SK-N-SH (cell line): ENCODE measurements at regions not wholly inside any gene's neighbourhood (a gene's known extent, or its start where the extent isn't known, plus 50 kb on each side); places are given as distances from the start of the nearest gene placed in this dataset.
A peak's percentile ranks its signal among the peaks of the same experiment; 100 is the strongest.

Experiments used
- CTCF ChIA-PET: fragments of 300-600, 350-600 bp; formaldehyde crosslinking; extraction: SDS; loops from one replicate; lab custom pipeline; 2021; lab: Yijun Ruan, JAX
- POLR2A ChIA-PET: fragments of 350-600 bp; sonication (Branson Sonifier 250); formaldehyde crosslinking; extraction: SDS; loops from one replicate; lab custom pipeline; 2020; ENCODE audit warnings: antibody characterized with exemption, inconsistent platforms; lab: Yijun Ruan, JAX
- DNase-seq: peaks from one replicate; pipeline ENCODE4 v3.0.0; 2012
- H2AFZ ChIP-seq: fragments of 200-600 bp; sonication (generic); 2 replicates; pipeline ENCODE4 v1.8.1; 2016; ENCODE audit warnings: antibody characterized with exemption, mild to moderate bottlenecking, low read depth
- H3F3A ChIP-seq: fragments of 200-600 bp; sonication (generic); replicated peaks from 2 replicates; pipeline ENCODE3; 2016; ENCODE audit warnings: antibody characterized with exemption, mild to moderate bottlenecking; ENCODE audit not compliant: insufficient read depth
- H3K27ac ChIP-seq, 2 experiments: fragments of 200-500 bp in 1 of 2; fragments of 200-600 bp in 1 of 2; sonication (Bioruptor generic) in 1 of 2; sonication (generic), shearing (Covaris generic) in 1 of 2; 2 replicates each; pipeline versions ENCODE4 v1.5.1 to v1.6.1; 2014 to 2016; ENCODE audit warnings: low read depth in 2 of 2, inconsistent platforms in 1 of 2, low read length in 1 of 2, mild to moderate bottlenecking in 1 of 2, mixed read lengths in 1 of 2
- H3K27me3 ChIP-seq: fragments of 200-600 bp; sonication (generic), shearing (Covaris generic); 2 replicates; pipeline ENCODE4 v1.6.1; 2016; ENCODE audit warnings: mixed run types; ENCODE audit not compliant: insufficient read depth
- H3K36me3 ChIP-seq, 2 experiments: fragments of 200-500 bp in 1 of 2; fragments of 200-600 bp in 1 of 2; sonication (Bioruptor generic) in 1 of 2; sonication (generic) in 1 of 2; replicated peaks in 1 of 2; 2 replicates each; pipeline versions ENCODE3 to v1.5.1; 2014 to 2016; ENCODE audit warnings: low read length in 1 of 2, mild to moderate bottlenecking in 1 of 2; ENCODE audit not compliant: insufficient read depth in 2 of 2, control insufficient read depth in 1 of 2
- H3K4me1 ChIP-seq, 2 experiments: fragments of 200-500 bp in 1 of 2; fragments of 200-600 bp in 1 of 2; sonication (Bioruptor generic) in 1 of 2; sonication (generic), shearing (Covaris generic) in 1 of 2; 2 replicates each; pipeline versions ENCODE4 v1.5.1 to v1.6.1; 2014 to 2016; ENCODE audit warnings: low read depth in 1 of 2, low read length in 1 of 2, mixed run types in 1 of 2; ENCODE audit not compliant: insufficient read depth in 2 of 2, control insufficient read depth in 1 of 2
- H3K4me2 ChIP-seq: fragments of 200-600 bp; sonication (generic), shearing (Covaris generic); 2 replicates; pipeline ENCODE4 v1.6.1; 2017; ENCODE audit warnings: mixed run types
- H3K4me3 ChIP-seq, 2 experiments: fragments of 200-500 bp in 1 of 2; fragments of 200-600 bp in 1 of 2; sonication (Bioruptor generic) in 1 of 2; sonication (generic), shearing (Covaris generic) in 1 of 2; 2 replicates each; pipeline versions ENCODE4 v1.5.1 to v1.8.1; 2014 to 2016; ENCODE audit warnings: low read depth in 2 of 2, inconsistent platforms in 1 of 2, low read length in 1 of 2, mild to moderate bottlenecking in 1 of 2, mixed read lengths in 1 of 2, moderate library complexity in 1 of 2
- H3K79me2 ChIP-seq: fragments of 200-600 bp; sonication (generic); 2 replicates; pipeline ENCODE4 v1.8.1; 2017; ENCODE audit warnings: mild to moderate bottlenecking; ENCODE audit not compliant: insufficient read depth
- H3K9ac ChIP-seq: fragments of 200-600 bp; sonication (generic); 2 replicates; pipeline ENCODE4 v1.6.1; 2017; ENCODE audit warnings: mixed run types
- H3K9me2 ChIP-seq: fragments of 200-600 bp; sonication (generic); 2 replicates; pipeline ENCODE4 v1.6.1; 2017; ENCODE audit warnings: mixed run types
- H3K9me3 ChIP-seq: fragments of 200-600 bp; sonication (generic); 2 replicates; pipeline ENCODE4 v1.6.1; 2017; ENCODE audit warnings: mixed run types, mild to moderate bottlenecking, moderate library complexity
- H4K20me1 ChIP-seq: fragments of 200-600 bp; sonication (generic); 2 replicates; pipeline ENCODE4 v1.6.1; 2017; ENCODE audit warnings: mild to moderate bottlenecking, mixed run types; ENCODE audit not compliant: insufficient read depth
- ELF1 ChIP-seq: IDR thresholded peaks from 2 replicates; pipeline ENCODE4 v1.4.0; 2012
- EP300 ChIP-seq, 2 experiments: IDR thresholded peaks; 2 replicates each; pipeline versions ENCODE4 v1.4.0 to v1.6.1; 2012; ENCODE audit warnings: borderline replicate concordance in 1 of 2, low read depth in 1 of 2, low read length in 1 of 2
- EZH2phosphoT487 ChIP-seq: fragments of 200-600 bp; sonication (generic); IDR thresholded peaks from 2 replicates; pipeline ENCODE4 v1.6.1; 2017; ENCODE audit warnings: low read depth, mixed run types, mild to moderate bottlenecking, antibody characterized with exemption, moderate library complexity, borderline replicate concordance
- FOSL2 ChIP-seq: IDR thresholded peaks from 2 replicates; pipeline ENCODE4 v1.4.0; 2012; ENCODE audit warnings: low read depth, mild to moderate bottlenecking, moderate library complexity, borderline replicate concordance
- FOXM1 ChIP-seq: IDR thresholded peaks from 2 replicates; pipeline ENCODE4 v1.4.0; 2012; ENCODE audit warnings: low read depth, mild to moderate bottlenecking
- GATA2 ChIP-seq: sonication (generic); formaldehyde crosslinking; IDR thresholded peaks from 2 replicates; pipeline ENCODE4 v1.5.0; 2020; ENCODE audit warnings: mild to moderate bottlenecking, missing genetic modification reagents
- IRF3 ChIP-seq: fragments of 150-350 bp; IDR thresholded peaks from 2 replicates; pipeline ENCODE4 v1.6.1; 2016; ENCODE audit warnings: mild to moderate bottlenecking, low read depth, low read length
- NFIC ChIP-seq: IDR thresholded peaks from 2 replicates; pipeline ENCODE4 v1.4.0; 2012; ENCODE audit warnings: borderline replicate concordance
- NRF1 ChIP-seq: IDR thresholded peaks from 2 replicates; pipeline ENCODE4 v1.6.1; 2012; ENCODE audit warnings: low read depth, mild to moderate bottlenecking, low read length
- REST ChIP-seq: IDR thresholded peaks from 2 replicates; pipeline ENCODE4 v1.6.1; 2012; ENCODE audit warnings: mild to moderate bottlenecking, low read depth, low read length, moderate library complexity
- SMC3 ChIP-seq: IDR thresholded peaks from 2 replicates; pipeline ENCODE4 v1.6.1; 2012; ENCODE audit warnings: low read depth, low read length, improper control_type of control experiment
- TAF1 ChIP-seq: IDR thresholded peaks from 2 replicates; pipeline ENCODE4 v1.6.1; 2012; ENCODE audit warnings: low read depth, mild to moderate bottlenecking, low read length, moderate library complexity, borderline replicate concordance
- WGBS: methylation state at CpG from one replicate; pipeline ENCODE4 v1.1.6; 2017; ENCODE audit warnings: low lambda C conversion rate; 5-methylcytosine and 5-hydroxymethylcytosine counted together
- TF ChIP-seq, protein P1 (sequence below): IDR thresholded peaks from 2 replicates; pipeline ENCODE4 v1.4.0; 2012; ENCODE audit warnings: low read depth, borderline replicate concordance

GRCh38 chr4:81638698-81639097, 167.0 kb upstream of the RASGEF1B start:
- no peaks in the 10 kb centered on the region for H3K9me2 ChIP-seq
- H3F3A ChIP-seq = no peaks in the 10 kb centered on the region
- H4K20me1 ChIP-seq = no peaks in the 10 kb centered on the region
- no peaks in the 10 kb centered on the region for H3K79me2 ChIP-seq
- H3K4me1 ChIP-seq = no peaks in the 10 kb centered on the region
- H2AFZ ChIP-seq = no peak overlapping the region
- no peak for DNase-seq
- POLR2A ChIA-PET = no interaction called here
- no peak overlapping the region for H3K4me3 ChIP-seq
- no peaks in the 10 kb centered on the region for H3K9me3 ChIP-seq
- H3K9ac ChIP-seq = no peak overlapping the region
- H3K36me3 ChIP-seq = no peaks in the 10 kb centered on the region
- 0% methylated on average over 1 of the region's 1 CpG for WGBS
- no peaks in the 10 kb centered on the region for H3K27me3 ChIP-seq
- CTCF ChIA-PET = no interaction called here
- TF ChIP-seq EZH2phosphoT487 = no peak
- TF ChIP-seq GATA2 (CRISPR knock-in tag) = no peak
- TF ChIP-seq TAF1 = no peak
- TF ChIP-seq SMC3 = no peak
- TF ChIP-seq NRF1 = no peak
- no peak for TF ChIP-seq EP300 (IDR thresholded peaks at IDR 0.05; ENCODE audit: borderline replicate concordance in 1 of 2, low read depth in 1 of 2, low read length in 1 of 2)
- TF ChIP-seq FOSL2 = no peak
- TF ChIP-seq REST = no peak
- no peak for TF ChIP-seq FOXM1
- no peak for TF ChIP-seq NFIC
- TF ChIP-seq IRF3 = no peak
- no peak overlapping the region for H3K4me2 ChIP-seq
- no peak overlapping the region for H3K27ac ChIP-seq

DNA sequence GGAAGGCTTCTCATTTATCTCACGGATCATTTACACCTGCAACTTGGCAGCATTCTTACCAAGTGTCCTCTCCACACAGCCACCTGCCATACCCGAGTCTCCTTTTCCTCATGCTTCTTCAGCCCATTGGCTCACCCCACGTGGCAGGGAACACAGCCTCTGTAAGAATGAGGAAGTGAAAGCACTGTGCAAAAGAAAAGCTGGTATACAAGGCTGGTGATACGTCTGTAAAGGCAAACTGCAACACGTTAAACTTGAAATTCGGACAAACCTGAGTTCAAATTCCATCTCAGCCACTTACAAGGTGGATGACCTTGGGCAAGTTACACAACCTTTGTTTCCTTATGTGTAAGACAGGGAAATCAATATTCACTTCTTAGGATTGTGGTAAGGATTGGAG, 164.0 kb upstream of the RASGEF1B start:
- no peak overlapping the region for H3K9ac ChIP-seq
- WGBS = 2% methylated on average over 6 of the region's 6 CpGs
- POLR2A ChIA-PET = no interaction called here
- H3F3A ChIP-seq = no peaks in the 10 kb centered on the region
- no peaks in the 10 kb centered on the region for H4K20me1 ChIP-seq
- no peaks in the 10 kb centered on the region for H3K4me1 ChIP-seq
- DNase-seq = no peak
- H3K9me3 ChIP-seq = no peaks in the 10 kb centered on the region
- H3K4me2 ChIP-seq = no peak overlapping the region
- H3K9me2 ChIP-seq = no peaks in the 10 kb centered on the region
- no peaks in the 10 kb centered on the region for H3K79me2 ChIP-seq
- no peak overlapping the region for H2AFZ ChIP-seq
- TF ChIP-seq, protein P1, sequence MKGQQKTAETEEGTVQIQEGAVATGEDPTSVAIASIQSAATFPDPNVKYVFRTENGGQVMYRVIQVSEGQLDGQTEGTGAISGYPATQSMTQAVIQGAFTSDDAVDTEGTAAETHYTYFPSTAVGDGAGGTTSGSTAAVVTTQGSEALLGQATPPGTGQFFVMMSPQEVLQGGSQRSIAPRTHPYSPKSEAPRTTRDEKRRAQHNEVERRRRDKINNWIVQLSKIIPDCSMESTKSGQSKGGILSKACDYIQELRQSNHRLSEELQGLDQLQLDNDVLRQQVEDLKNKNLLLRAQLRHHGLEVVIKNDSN = no peak
- 0 out of 2 replicates have a peak, but pooled peaks have one; percentile 17 for TF ChIP-seq ELF1
- CTCF ChIA-PET = no interaction called here
- no peak overlapping the region for H3K27ac ChIP-seq
- H3K27me3 ChIP-seq = no peaks in the 10 kb centered on the region
- H3K4me3 ChIP-seq = 0 out of 4 replicates have a peak overlapping the region, but pooled peaks of 1 of the 2 experiments have one; percentile 19
- H3K36me3 ChIP-seq = no peaks in the 10 kb centered on the region
